A549 (cell line): ENCODE measurements at regions not wholly inside any gene's neighbourhood (a gene's known extent, or its start where the extent isn't known, plus 50 kb on each side); places are given as distances from the start of the nearest gene placed in this dataset.

Source experiments
- CEBPB ChIP-seq, 2 experiments: fragments of >200 bp in 1 of 2; sonication (Bioruptor Twin) in 1 of 2; formaldehyde crosslinking in 1 of 2; IDR thresholded peaks; 2 replicates each; pipeline ENCODE4 v1.6.1; 2012 to 2016
- CTCF ChIP-seq: fragments of >200 bp; sonication (Bioruptor Twin); formaldehyde crosslinking; IDR thresholded peaks from 3 replicates; pipeline ENCODE4 v1.5.1; 2016
- EHMT2 ChIP-seq: fragments of 200-600 bp; sonication (generic); IDR thresholded peaks from 2 replicates; pipeline ENCODE4 v1.6.1; 2016; ENCODE audit warnings: antibody characterized with exemption, low read depth, mild to moderate bottlenecking, moderate library complexity
- EP300 ChIP-seq, 2 experiments: fragments of >200 bp; sonication (Bioruptor Twin); formaldehyde crosslinking; IDR thresholded peaks; 2 replicates in 1 of 2; 3 replicates in 1 of 2; pipeline ENCODE4 v1.6.1; 2016 to 2017
- JUN ChIP-seq, 2 experiments: fragments of >200 bp; sonication (Bioruptor Twin); formaldehyde crosslinking; IDR thresholded peaks; 2 replicates in 1 of 2; 3 replicates in 1 of 2; pipeline ENCODE4 v1.6.1; 2016 to 2017
- RAD21 ChIP-seq, 2 experiments: fragments of >200 bp in 1 of 2; sonication (Bioruptor Twin) in 1 of 2; formaldehyde crosslinking in 1 of 2; IDR thresholded peaks in 1 of 2; conservative IDR thresholded peaks in 1 of 2; 2 replicates in 1 of 2; 3 replicates in 1 of 2; pipeline ENCODE4 v1.6.1; 2012 to 2018; ENCODE audit warnings: inconsistent platforms in 1 of 2
- RCOR1 ChIP-seq: fragments of 150-350 bp; IDR thresholded peaks from 2 replicates; pipeline ENCODE4 v1.6.1; 2014; ENCODE audit warnings: antibody characterized with exemption, low read length, low read depth
- RNF2 ChIP-seq: fragments of 200-600 bp; sonication (generic); IDR thresholded peaks from 2 replicates; pipeline ENCODE4 v1.6.1; 2016; ENCODE audit warnings: low read depth, mild to moderate bottlenecking, antibody characterized with exemption, moderate library complexity, borderline replicate concordance
- TF ChIP-seq, protein P1 (sequence below): fragments of 200-600 bp; sonication (generic); IDR thresholded peaks from 2 replicates; pipeline ENCODE4 v1.6.1; 2016; ENCODE audit warnings: antibody characterized with exemption, mild to moderate bottlenecking, moderate library complexity
- TF ChIP-seq, protein P2 (sequence below): fragments of 450-650 bp; IDR thresholded peaks from 2 replicates; pipeline ENCODE4 v1.6.1; 2014; ENCODE audit warnings: antibody characterized with exemption
- TF ChIP-seq, protein P3 (sequence below): IDR thresholded peaks from 2 replicates; pipeline ENCODE4 v1.6.1; 2012

DNA sequence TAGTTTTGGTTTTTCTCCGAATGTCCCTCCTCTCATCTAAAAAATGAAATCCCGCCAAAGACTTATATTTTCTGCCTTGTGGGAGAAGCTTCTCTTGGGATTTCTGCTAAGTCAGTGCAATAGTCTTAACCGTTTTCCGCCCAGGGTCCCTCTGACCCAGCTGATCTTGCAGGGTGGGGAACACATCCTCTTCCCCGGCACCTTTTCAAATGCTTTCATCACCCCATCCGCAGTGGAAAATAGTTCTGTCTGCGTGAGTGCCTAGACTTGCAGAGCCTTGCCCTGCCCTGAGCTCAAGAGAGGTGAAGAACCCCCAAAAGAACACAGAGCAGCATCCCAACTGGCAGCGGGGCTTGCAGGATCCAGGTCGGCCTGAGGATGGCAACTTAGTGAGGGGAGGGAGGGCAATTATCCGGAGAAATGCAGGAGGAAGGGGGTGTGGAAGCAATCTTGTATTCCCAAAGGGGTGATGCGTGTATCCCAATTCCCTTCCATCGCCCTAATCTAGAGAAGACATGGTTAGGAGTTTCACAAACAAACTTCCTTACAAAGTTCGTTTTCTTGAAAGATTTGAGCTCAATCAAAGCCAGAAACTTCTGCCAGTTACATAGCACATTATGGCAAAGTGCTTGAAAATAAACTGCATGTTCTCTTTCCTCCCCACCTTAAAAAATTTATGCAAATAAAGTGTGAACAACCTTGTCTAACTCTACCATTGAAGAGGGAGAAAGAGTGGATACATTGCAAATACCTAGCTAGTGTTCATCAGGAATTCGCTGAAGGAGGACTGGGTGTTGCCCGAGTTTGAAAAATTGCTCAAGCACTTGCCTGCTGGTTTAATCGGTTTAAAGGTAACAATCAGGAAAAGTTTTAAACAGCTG lies 79.9 kb downstream of the NR2F2 start:
- TF ChIP-seq EHMT2 (no peak), EP300 (IDR thresholded peaks at IDR 0.05) (no peak), RAD21 (conservative IDR thresholded peaks at IDR 0.05 in 1 of 2, IDR thresholded peaks at IDR 0.05 in 1 of 2) (no peak), JUN (IDR thresholded peaks at IDR 0.05) (no peak), RCOR1 (no peak), RNF2 (no peak; the same call in 1 of the 2 replicates), CEBPB (IDR thresholded peaks at IDR 0.05) (no peak), CTCF (no peak)
- TF ChIP-seq, protein P1, sequence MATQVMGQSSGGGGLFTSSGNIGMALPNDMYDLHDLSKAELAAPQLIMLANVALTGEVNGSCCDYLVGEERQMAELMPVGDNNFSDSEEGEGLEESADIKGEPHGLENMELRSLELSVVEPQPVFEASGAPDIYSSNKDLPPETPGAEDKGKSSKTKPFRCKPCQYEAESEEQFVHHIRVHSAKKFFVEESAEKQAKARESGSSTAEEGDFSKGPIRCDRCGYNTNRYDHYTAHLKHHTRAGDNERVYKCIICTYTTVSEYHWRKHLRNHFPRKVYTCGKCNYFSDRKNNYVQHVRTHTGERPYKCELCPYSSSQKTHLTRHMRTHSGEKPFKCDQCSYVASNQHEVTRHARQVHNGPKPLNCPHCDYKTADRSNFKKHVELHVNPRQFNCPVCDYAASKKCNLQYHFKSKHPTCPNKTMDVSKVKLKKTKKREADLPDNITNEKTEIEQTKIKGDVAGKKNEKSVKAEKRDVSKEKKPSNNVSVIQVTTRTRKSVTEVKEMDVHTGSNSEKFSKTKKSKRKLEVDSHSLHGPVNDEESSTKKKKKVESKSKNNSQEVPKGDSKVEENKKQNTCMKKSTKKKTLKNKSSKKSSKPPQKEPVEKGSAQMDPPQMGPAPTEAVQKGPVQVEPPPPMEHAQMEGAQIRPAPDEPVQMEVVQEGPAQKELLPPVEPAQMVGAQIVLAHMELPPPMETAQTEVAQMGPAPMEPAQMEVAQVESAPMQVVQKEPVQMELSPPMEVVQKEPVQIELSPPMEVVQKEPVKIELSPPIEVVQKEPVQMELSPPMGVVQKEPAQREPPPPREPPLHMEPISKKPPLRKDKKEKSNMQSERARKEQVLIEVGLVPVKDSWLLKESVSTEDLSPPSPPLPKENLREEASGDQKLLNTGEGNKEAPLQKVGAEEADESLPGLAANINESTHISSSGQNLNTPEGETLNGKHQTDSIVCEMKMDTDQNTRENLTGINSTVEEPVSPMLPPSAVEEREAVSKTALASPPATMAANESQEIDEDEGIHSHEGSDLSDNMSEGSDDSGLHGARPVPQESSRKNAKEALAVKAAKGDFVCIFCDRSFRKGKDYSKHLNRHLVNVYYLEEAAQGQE = no peak
- TF ChIP-seq, protein P2, sequence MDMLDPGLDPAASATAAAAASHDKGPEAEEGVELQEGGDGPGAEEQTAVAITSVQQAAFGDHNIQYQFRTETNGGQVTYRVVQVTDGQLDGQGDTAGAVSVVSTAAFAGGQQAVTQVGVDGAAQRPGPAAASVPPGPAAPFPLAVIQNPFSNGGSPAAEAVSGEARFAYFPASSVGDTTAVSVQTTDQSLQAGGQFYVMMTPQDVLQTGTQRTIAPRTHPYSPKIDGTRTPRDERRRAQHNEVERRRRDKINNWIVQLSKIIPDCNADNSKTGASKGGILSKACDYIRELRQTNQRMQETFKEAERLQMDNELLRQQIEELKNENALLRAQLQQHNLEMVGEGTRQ = no peak
- TF ChIP-seq, protein P3, sequence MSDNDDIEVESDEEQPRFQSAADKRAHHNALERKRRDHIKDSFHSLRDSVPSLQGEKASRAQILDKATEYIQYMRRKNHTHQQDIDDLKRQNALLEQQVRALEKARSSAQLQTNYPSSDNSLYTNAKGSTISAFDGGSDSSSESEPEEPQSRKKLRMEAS = no peak
